Neural crest cell (in vitro differentiated cells): ENCODE measurements at regions not wholly inside any gene's neighbourhood (a gene's known extent, or its start where the extent isn't known, plus 50 kb on each side); places are given as distances from the start of the nearest gene placed in this dataset.
A peak's percentile ranks its signal among the peaks of the same experiment; 100 is the strongest.

Source experiments
- DNase-seq: peaks from one replicate; pipeline ENCODE4 v3.0.0; 2021; ENCODE audit warnings: low read depth, mixed read lengths, low spot score
- H3K27ac Mint-ChIP-seq: one replicate; pipeline ENCODE4 v1.8.0; 2021; ENCODE audit warnings: mild to moderate bottlenecking, mixed read lengths; ENCODE audit not compliant: unreplicated experiment
- H3K27me3 Mint-ChIP-seq: 2 replicates; pipeline ENCODE4 v1.8.0; 2021; ENCODE audit warnings: low read depth, mild to moderate bottlenecking, mixed read lengths
- H3K36me3 Mint-ChIP-seq: 2 replicates; pipeline ENCODE4 v1.8.0; 2021; ENCODE audit warnings: low read depth, mild to moderate bottlenecking, mixed read lengths
- H3K4me1 Mint-ChIP-seq: 2 replicates; pipeline ENCODE4 v1.8.0; 2021; ENCODE audit warnings: mixed read lengths
- H3K4me3 Mint-ChIP-seq: one replicate; pipeline ENCODE4 v1.8.0; 2021; ENCODE audit warnings: mild to moderate bottlenecking, mixed read lengths
- H3K9me3 Mint-ChIP-seq: 2 replicates; pipeline ENCODE4 v1.8.0; 2021; ENCODE audit warnings: mixed read lengths
- TF ChIP-seq, protein P1 (sequence below): fragments of 200-600 bp; sonication (generic); conservative IDR thresholded peaks from 2 replicates; pipeline ENCODE4 v1.5.0; 2021; ENCODE audit warnings: antibody characterized with exemption, mild to moderate bottlenecking

DNA sequence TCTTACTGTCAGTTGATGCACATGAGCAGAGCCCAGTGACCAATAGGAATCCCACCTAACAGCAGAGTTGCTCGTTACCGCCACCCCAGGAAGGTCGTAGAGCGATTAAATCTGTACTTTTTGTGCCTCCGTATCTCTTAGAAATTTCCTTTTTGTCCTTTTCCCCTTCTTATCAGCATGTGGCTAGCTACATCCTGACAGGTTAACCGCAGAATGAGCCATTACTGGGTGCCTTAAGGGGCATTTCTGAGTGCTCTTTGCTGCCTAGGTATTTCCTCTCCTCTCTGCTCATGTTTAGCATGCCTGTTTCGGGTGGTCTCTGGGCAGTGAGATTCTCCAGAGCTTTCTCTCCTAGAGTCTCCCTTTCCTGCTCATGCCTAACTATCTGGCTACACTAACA lies 530.5 kb downstream of the FAM133A start:
- DNase-seq, result no peak
- Mint-ChIP-seq H3K27ac (no peak overlapping the region), H3K9me3 (no peaks in the 10 kb centered on the region), H3K4me3 (no peak overlapping the region), H3K36me3 (no peaks in the 10 kb centered on the region), H3K27me3 (no peaks in the 10 kb centered on the region), H3K4me1 (no peaks in the 10 kb centered on the region)
- TF ChIP-seq, protein P1, sequence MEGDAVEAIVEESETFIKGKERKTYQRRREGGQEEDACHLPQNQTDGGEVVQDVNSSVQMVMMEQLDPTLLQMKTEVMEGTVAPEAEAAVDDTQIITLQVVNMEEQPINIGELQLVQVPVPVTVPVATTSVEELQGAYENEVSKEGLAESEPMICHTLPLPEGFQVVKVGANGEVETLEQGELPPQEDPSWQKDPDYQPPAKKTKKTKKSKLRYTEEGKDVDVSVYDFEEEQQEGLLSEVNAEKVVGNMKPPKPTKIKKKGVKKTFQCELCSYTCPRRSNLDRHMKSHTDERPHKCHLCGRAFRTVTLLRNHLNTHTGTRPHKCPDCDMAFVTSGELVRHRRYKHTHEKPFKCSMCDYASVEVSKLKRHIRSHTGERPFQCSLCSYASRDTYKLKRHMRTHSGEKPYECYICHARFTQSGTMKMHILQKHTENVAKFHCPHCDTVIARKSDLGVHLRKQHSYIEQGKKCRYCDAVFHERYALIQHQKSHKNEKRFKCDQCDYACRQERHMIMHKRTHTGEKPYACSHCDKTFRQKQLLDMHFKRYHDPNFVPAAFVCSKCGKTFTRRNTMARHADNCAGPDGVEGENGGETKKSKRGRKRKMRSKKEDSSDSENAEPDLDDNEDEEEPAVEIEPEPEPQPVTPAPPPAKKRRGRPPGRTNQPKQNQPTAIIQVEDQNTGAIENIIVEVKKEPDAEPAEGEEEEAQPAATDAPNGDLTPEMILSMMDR, result no peak

DNA sequence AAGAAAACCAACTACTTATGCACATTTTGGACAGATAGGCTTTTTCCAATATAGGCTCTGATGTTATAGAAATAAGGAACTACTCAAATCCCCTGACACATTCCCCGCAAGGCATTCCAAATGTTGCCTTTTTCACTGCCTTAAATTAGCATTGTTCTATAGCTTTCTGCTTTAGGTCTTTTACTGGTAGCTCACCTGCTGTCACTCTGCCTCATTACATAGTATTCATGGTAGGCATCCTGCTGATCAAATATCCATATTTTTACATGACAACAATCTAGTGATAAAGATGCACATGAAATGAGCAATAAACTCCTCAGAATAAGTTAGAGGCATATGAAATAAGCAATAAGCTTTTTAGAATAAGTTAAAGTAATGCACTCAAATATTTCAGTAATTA lies 542.7 kb downstream of the FAM133A start:
- Mint-ChIP-seq H3K27ac (no peak overlapping the region), H3K27me3 (no peaks in the 10 kb centered on the region), H3K4me1 (no peaks in the 10 kb centered on the region), H3K36me3 (no peaks in the 10 kb centered on the region), H3K9me3 (no peaks in the 10 kb centered on the region), H3K4me3 (no peak overlapping the region)
- TF ChIP-seq, protein P1, result no peak
- no peak for DNase-seq

DNA sequence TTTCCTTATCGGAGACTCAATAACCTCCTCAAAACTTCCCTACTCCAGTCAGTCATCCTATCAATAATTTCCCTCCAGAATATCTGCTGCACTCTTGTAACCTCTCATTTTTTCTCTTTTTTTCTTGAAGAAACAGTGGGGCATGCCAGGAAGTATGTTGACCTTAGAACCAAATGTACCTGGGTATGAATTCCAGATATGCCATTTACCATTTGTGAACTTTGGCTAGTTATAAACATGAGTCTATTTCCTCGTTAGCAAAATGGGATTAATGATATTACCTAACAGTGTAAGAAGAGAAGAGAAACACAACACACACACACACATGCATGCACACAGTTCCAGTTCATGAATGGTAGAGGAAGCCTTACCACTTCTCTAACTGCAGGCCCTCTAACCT lies 578.2 kb downstream of the FAM133A start:
- no peak overlapping the region for H3K27ac Mint-ChIP-seq
- no peaks in the 10 kb centered on the region for H3K4me1 Mint-ChIP-seq
- H3K27me3 Mint-ChIP-seq, result no peaks in the 10 kb centered on the region

DNA sequence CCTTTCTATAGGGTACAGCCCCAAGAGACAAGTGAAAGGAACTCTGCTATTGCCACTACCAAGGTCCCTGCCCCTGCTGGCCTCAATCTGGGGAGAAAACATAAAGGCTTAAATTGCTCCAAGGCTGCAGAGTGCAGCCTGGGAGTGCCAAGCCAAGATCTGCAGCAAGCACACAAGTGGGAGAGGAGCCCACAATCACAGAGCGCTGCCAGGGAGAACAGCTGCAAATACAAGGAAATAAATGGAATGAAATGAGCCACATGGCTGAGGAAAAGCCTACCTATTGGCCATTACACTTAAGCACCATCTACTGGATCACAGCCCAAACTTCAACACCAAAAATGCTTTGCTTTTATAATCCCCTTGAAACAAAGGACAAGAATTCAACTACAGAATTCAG lies 582.4 kb downstream of the FAM133A start:
- no peak overlapping the region for H3K27ac Mint-ChIP-seq
- no peak overlapping the region for H3K4me3 Mint-ChIP-seq
- H3K4me1 Mint-ChIP-seq, result no peaks in the 10 kb centered on the region
- H3K27me3 Mint-ChIP-seq, result no peaks in the 10 kb centered on the region
- TF ChIP-seq, protein P1, result no peak
- peaks cover 12% of the 10 kb centered on the region for H3K9me3 Mint-ChIP-seq
- no peak for DNase-seq
- H3K36me3 Mint-ChIP-seq, result no peaks in the 10 kb centered on the region

More for the DNA sequence above, 578.2 kb downstream of the FAM133A start:
- no peak for DNase-seq
- no peak overlapping the region for H3K4me3 Mint-ChIP-seq
- TF ChIP-seq, protein P1, result no peak
- H3K9me3 Mint-ChIP-seq, result no peaks in the 10 kb centered on the region
- no peaks in the 10 kb centered on the region for H3K36me3 Mint-ChIP-seq

DNA sequence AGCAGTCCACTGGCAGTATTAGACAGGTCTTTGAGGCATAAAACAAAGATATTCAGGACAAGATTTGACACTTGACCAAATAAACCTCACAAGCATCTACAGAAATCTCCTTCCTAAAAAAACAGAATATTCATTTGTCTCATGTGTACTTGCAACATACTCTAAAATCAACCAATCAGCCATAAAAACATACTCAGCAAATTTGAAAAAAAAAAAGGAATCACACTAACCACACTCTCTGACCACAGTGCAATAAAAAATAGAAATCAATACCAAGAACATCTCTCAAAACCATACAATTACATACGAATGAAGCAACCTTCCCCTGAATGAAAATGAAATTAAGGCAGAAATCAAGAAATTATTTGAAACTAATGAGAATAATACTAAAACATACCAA lies 591.3 kb downstream of the FAM133A start:
- Mint-ChIP-seq H3K9me3 (peaks cover 19% of the 10 kb centered on the region), H3K27me3 (no peaks in the 10 kb centered on the region), H3K4me3 (no peak overlapping the region), H3K27ac (no peak overlapping the region), H3K4me1 (no peaks in the 10 kb centered on the region), H3K36me3 (no peaks in the 10 kb centered on the region)
- DNase-seq, result no peak
- TF ChIP-seq, protein P1, result no peak

DNA sequence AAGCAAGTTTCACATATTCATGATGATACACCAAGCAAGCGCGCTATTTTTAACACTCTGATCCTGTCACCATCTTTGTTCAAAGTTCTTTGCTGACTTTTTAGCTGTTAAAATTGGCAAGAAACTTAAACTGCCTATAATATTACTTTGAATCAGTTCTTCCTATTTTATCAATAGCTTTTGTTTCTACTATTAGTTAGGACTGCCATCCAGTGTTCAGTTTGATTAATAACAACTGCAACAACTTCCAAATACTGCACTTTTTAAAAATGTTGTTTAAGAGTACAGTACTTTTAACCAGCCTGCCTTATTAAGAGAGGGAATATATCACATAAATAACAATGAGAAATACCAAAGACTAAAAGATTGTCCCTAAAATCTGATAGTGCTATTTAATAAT lies 614.3 kb downstream of the FAM133A start:
- no peak for DNase-seq
- H3K27ac Mint-ChIP-seq, result no peak overlapping the region
- peaks cover 12% of the 10 kb centered on the region for H3K9me3 Mint-ChIP-seq
- no peaks in the 10 kb centered on the region for H3K4me1 Mint-ChIP-seq
- H3K36me3 Mint-ChIP-seq, result no peaks in the 10 kb centered on the region
- TF ChIP-seq, protein P1, result peak; percentile 65
- no peaks in the 10 kb centered on the region for H3K27me3 Mint-ChIP-seq
- no peak overlapping the region for H3K4me3 Mint-ChIP-seq
